HEK293 (cell line): ENCODE measurements at regions not wholly inside any gene's neighbourhood (a gene's known extent, or its start where the extent isn't known, plus 50 kb on each side); places are given as distances from the start of the nearest gene placed in this dataset.

Experiments used
- CTCF ChIA-PET: fragments of 350-600 bp; formaldehyde crosslinking; extraction: SDS; loops from one replicate; lab custom pipeline; 2021; ENCODE audit warnings: antibody characterized with exemption; lab: Yijun Ruan, JAX
- POLR2A ChIA-PET: fragments of 300-600 bp; formaldehyde crosslinking; extraction: SDS; loops from one replicate; lab custom pipeline; 2020; ENCODE audit warnings: antibody characterized with exemption, inconsistent platforms; lab: Yijun Ruan, JAX
- H3K27ac ChIP-seq: fragments of 200-500 bp; sonication (Bioruptor generic); 2 replicates; pipeline ENCODE4 v1.5.1; 2014; ENCODE audit warnings: low read depth, low read length, control low read depth, inconsistent platforms; ENCODE audit errors: extremely low read depth
- H3K36me3 ChIP-seq, 2 experiments: fragments of 200-500 bp in 1 of 2; sonication (Bioruptor generic) in 1 of 2; 1 replicate in 1 of 2; 2 replicates in 1 of 2; pipeline ENCODE4 v1.5.1; 2014 to 2017; ENCODE audit warnings: inconsistent platforms in 2 of 2, low read length in 2 of 2; ENCODE audit not compliant: control insufficient read depth in 2 of 2, insufficient read depth in 1 of 2
- H3K4me1 ChIP-seq: fragments of 200-500 bp; sonication (Bioruptor generic); 2 replicates; pipeline ENCODE4 v1.5.1; 2014; ENCODE audit warnings: mild to moderate bottlenecking, low read length, inconsistent platforms; ENCODE audit not compliant: control insufficient read depth, insufficient read depth
- H3K4me3 ChIP-seq: 2 replicates; pipeline ENCODE4 v1.5.1; 2011; ENCODE audit warnings: low read depth, mild to moderate bottlenecking, control low read depth, low read length, moderate library complexity
- H3K9me3 ChIP-seq: fragments of 200-500 bp; sonication (Bioruptor generic); 2 replicates; pipeline ENCODE4 v1.5.1; 2014; ENCODE audit warnings: low read depth, low read length, inconsistent platforms; ENCODE audit not compliant: control insufficient read depth, insufficient read depth
- BCL11B ChIP-seq: fragments of 450-650 bp; formaldehyde crosslinking; IDR thresholded peaks from 2 replicates; pipeline ENCODE4 v1.5.1; 2016; ENCODE audit warnings: low read depth, missing biosample characterization, missing genetic modification characterization
- IKZF3 ChIP-seq: fragments of 450-650 bp; IDR thresholded peaks from 2 replicates; pipeline ENCODE4 v1.5.0; 2018; ENCODE audit warnings: missing biosample characterization, mild to moderate bottlenecking, missing genetic modification characterization, moderate library complexity
- PRDM10 ChIP-seq: fragments of 450-650 bp; formaldehyde crosslinking; IDR thresholded peaks from 2 replicates; pipeline ENCODE4 v1.5.1; 2016; ENCODE audit warnings: missing biosample characterization, missing genetic modification characterization
- REST ChIP-seq: fragments of 450-650 bp; formaldehyde crosslinking; IDR thresholded peaks from 2 replicates; pipeline ENCODE4 v1.5.1; 2016; ENCODE audit warnings: missing biosample characterization, missing genetic modification characterization
- ZBTB10 ChIP-seq: fragments of 450-650 bp; formaldehyde crosslinking; IDR thresholded peaks from 2 replicates; pipeline ENCODE4 v1.5.1; 2016; ENCODE audit warnings: missing biosample characterization, missing genetic modification characterization
- ZBTB44 ChIP-seq: fragments of 450-650 bp; IDR thresholded peaks from 2 replicates; pipeline ENCODE4 v1.5.1; 2018; ENCODE audit warnings: missing biosample characterization, mild to moderate bottlenecking, missing genetic modification characterization
- ZBTB7A ChIP-seq: fragments of 450-650 bp; formaldehyde crosslinking; IDR thresholded peaks from 2 replicates; pipeline ENCODE4 v1.5.1; 2016; ENCODE audit warnings: low read depth, missing biosample characterization, missing genetic modification characterization
- ZNF239 ChIP-seq: fragments of 450-650 bp; formaldehyde crosslinking; IDR thresholded peaks from 2 replicates; pipeline ENCODE4 v1.5.1; 2016; ENCODE audit warnings: missing biosample characterization, missing genetic modification characterization
- ZNF280C ChIP-seq: fragments of 450-650 bp; formaldehyde crosslinking; IDR thresholded peaks from 2 replicates; pipeline ENCODE4 v1.5.1; 2016; ENCODE audit warnings: missing biosample characterization, missing genetic modification characterization
- ZNF341 ChIP-seq: fragments of 450-650 bp; formaldehyde crosslinking; IDR thresholded peaks from 2 replicates; pipeline ENCODE4; 2016; ENCODE audit warnings: low read depth, missing biosample characterization, missing genetic modification characterization
- ZNF426 ChIP-seq: fragments of 450-650 bp; formaldehyde crosslinking; IDR thresholded peaks from 2 replicates; pipeline ENCODE4 v1.5.1; 2017; ENCODE audit warnings: missing biosample characterization, missing genetic modification characterization, mild to moderate bottlenecking, inconsistent platforms, moderate library complexity
- ZNF449 ChIP-seq: fragments of 450-650 bp; formaldehyde crosslinking; IDR thresholded peaks from 2 replicates; pipeline ENCODE4 v1.5.1; 2017; ENCODE audit warnings: missing biosample characterization, mild to moderate bottlenecking, missing genetic modification characterization, moderate library complexity
- ZNF621 ChIP-seq: fragments of 450-650 bp; formaldehyde crosslinking; IDR thresholded peaks from 2 replicates; pipeline ENCODE4 v1.5.1; 2017; ENCODE audit warnings: missing biosample characterization, missing genetic modification characterization
- ZNF707 ChIP-seq: fragments of 450-650 bp; formaldehyde crosslinking; IDR thresholded peaks from 2 replicates; pipeline ENCODE4 v1.5.1; 2016; ENCODE audit warnings: missing biosample characterization, missing genetic modification characterization
- ZNF830 ChIP-seq: fragments of 450-650 bp; IDR thresholded peaks from 2 replicates; pipeline ENCODE4 v1.5.0; 2018; ENCODE audit warnings: missing biosample characterization, missing genetic modification characterization, low read depth, mild to moderate bottlenecking, moderate library complexity
- ZSCAN16 ChIP-seq: fragments of 450-650 bp; formaldehyde crosslinking; IDR thresholded peaks from 2 replicates; pipeline ENCODE4 v1.5.1; 2016; ENCODE audit warnings: missing biosample characterization, missing genetic modification characterization
- ZSCAN30 ChIP-seq: fragments of 450-650 bp; IDR thresholded peaks from 2 replicates; pipeline ENCODE4 v1.5.1; 2018; ENCODE audit warnings: missing biosample characterization, mild to moderate bottlenecking, missing genetic modification characterization, moderate library complexity

- ChIA-PET POLR2A (no interaction called here), CTCF (no interaction called here)
- Histone ChIP-seq H3K9me3 (no peaks in the 10 kb centered on the region), H3K4me3 (no peak overlapping the region), H3K27ac (no peak overlapping the region), H3K4me1 (no peaks in the 10 kb centered on the region), H3K36me3 (no peaks in the 10 kb centered on the region)
- TF ChIP-seq ZNF426 (tag by site-specific recombination) (no peak), REST (tag by site-specific recombination) (no peak), ZNF280C (tag by site-specific recombination) (no peak), ZNF239 (tag by site-specific recombination) (no peak), IKZF3 (tag by site-specific recombination) (no peak), ZNF707 (tag by site-specific recombination) (no peak), ZNF341 (tag by site-specific recombination) (no peak), ZNF830 (no peak), ZBTB44 (no peak), ZBTB10 (tag by site-specific recombination) (no peak), BCL11B (tag by site-specific recombination) (no peak), ZSCAN30 (tag by site-specific recombination) (no peak), PRDM10 (tag by site-specific recombination) (no peak), ZNF621 (tag by site-specific recombination) (no peak), ZNF449 (tag by site-specific recombination) (no peak), ZBTB7A (no peak), ZSCAN16 (tag by site-specific recombination) (no peak)
These were observed 57.9 kb upstream of the STK38L start for GRCh38 chr12:27186022-27186839.
